Osteoblast (primary cell): ENCODE measurements at regions not wholly inside any gene's neighbourhood (a gene's known extent, or its start where the extent isn't known, plus 50 kb on each side); places are given as distances from the start of the nearest gene placed in this dataset.

Experiments
- DNase-seq: peaks from one replicate; pipeline ENCODE4 v3.0.0; 2011; ENCODE audit warnings: low spot score, mixed read lengths; ENCODE audit not compliant: insufficient read length; ENCODE audit errors: missing footprints
- H2AFZ ChIP-seq: 2 replicates; pipeline ENCODE4 v1.6.0; 2011; ENCODE audit warnings: mild to moderate bottlenecking, low read length
- H3K27ac ChIP-seq: 2 replicates; pipeline ENCODE4 v1.5.1; 2011; ENCODE audit warnings: mild to moderate bottlenecking, low read depth, low read length, moderate library complexity
- H3K27me3 ChIP-seq: 2 replicates; pipeline ENCODE4 v1.6.0; 2012; ENCODE audit warnings: mild to moderate bottlenecking, control low read depth, inconsistent platforms, low read length, moderate library complexity; ENCODE audit not compliant: insufficient read depth
- H3K36me3 ChIP-seq: 2 replicates; pipeline ENCODE4 v1.5.1; 2011; ENCODE audit warnings: mild to moderate bottlenecking, low read length, control low read depth, moderate library complexity; ENCODE audit not compliant: insufficient read depth
- H3K4me1 ChIP-seq: 2 replicates; pipeline ENCODE4 v1.5.1; 2011; ENCODE audit warnings: mild to moderate bottlenecking, low read length, control low read depth, moderate library complexity; ENCODE audit not compliant: insufficient read depth
- H3K4me2 ChIP-seq: 2 replicates; pipeline ENCODE4 v1.6.0; 2011; ENCODE audit warnings: mild to moderate bottlenecking, low read length; ENCODE audit not compliant: insufficient read depth
- H3K4me3 ChIP-seq: fragments of 200-600 bp; sonication (generic); 3 replicates; pipeline ENCODE4 v1.5.1; 2012; ENCODE audit warnings: mild to moderate bottlenecking, low read length, inconsistent platforms; ENCODE audit not compliant: insufficient read depth
- H3K79me2 ChIP-seq: 2 replicates; pipeline ENCODE4 v1.6.0; 2012; ENCODE audit warnings: mild to moderate bottlenecking, low read length, control low read depth, inconsistent platforms; ENCODE audit not compliant: insufficient read depth
- H3K9me3 ChIP-seq: 2 replicates; pipeline ENCODE4 v1.5.1; 2011; ENCODE audit warnings: low read depth, low read length, control low read depth
- H4K20me1 ChIP-seq: 2 replicates; pipeline ENCODE4 v1.6.0; 2012; ENCODE audit warnings: mild to moderate bottlenecking, low read length, control low read depth; ENCODE audit not compliant: insufficient read depth
- CTCF ChIP-seq: IDR thresholded peaks from 2 replicates; pipeline ENCODE4 v1.5.1; 2011; ENCODE audit warnings: mild to moderate bottlenecking, low read depth, low read length, moderate library complexity; ENCODE audit errors: extremely low read depth

GRCh38 chr11:92594251-92594650, 369.6 kb downstream of the FAT3 start:
- DNase-seq, result no peak
- Histone ChIP-seq H3K27me3 (no peaks in the 10 kb centered on the region), H4K20me1 (no peaks in the 10 kb centered on the region), H3K79me2 (no peaks in the 10 kb centered on the region), H3K4me1 (no peaks in the 10 kb centered on the region), H3K4me2 (no peak overlapping the region), H2AFZ (no peak overlapping the region), H3K9me3 (no peaks in the 10 kb centered on the region), H3K36me3 (no peaks in the 10 kb centered on the region), H3K4me3 (no peak overlapping the region), H3K27ac (no peak overlapping the region)
- no peak for TF ChIP-seq CTCF

GRCh38 chr11:92595052-92595451, 370.4 kb downstream of the FAT3 start:
- no peaks in the 10 kb centered on the region for H3K4me1 ChIP-seq
- TF ChIP-seq CTCF, result no peak
- H3K27me3 ChIP-seq, result no peaks in the 10 kb centered on the region

GRCh38 chr11:92596596-92597317, 372.1 kb downstream of the FAT3 start:
- H3K4me2 ChIP-seq, result no peak overlapping the region
- no peak overlapping the region for H3K27ac ChIP-seq
- no peak overlapping the region for H3K4me3 ChIP-seq
- no peaks in the 10 kb centered on the region for H3K9me3 ChIP-seq
- no peaks in the 10 kb centered on the region for H3K27me3 ChIP-seq
- no peaks in the 10 kb centered on the region for H3K4me1 ChIP-seq
- H2AFZ ChIP-seq, result no peak overlapping the region
- H4K20me1 ChIP-seq, result no peaks in the 10 kb centered on the region
- TF ChIP-seq CTCF, result no peak
- no peak for DNase-seq
- H3K79me2 ChIP-seq, result no peaks in the 10 kb centered on the region
- H3K36me3 ChIP-seq, result no peaks in the 10 kb centered on the region

More at GRCh38 chr11:92595052-92595451, 370.4 kb downstream of the FAT3 start:
- H3K4me3 ChIP-seq, result no peak overlapping the region
- no peaks in the 10 kb centered on the region for H3K9me3 ChIP-seq
- H3K79me2 ChIP-seq, result no peaks in the 10 kb centered on the region
- H3K36me3 ChIP-seq, result no peaks in the 10 kb centered on the region
- H2AFZ ChIP-seq, result no peak overlapping the region
- no peak for DNase-seq
- H4K20me1 ChIP-seq, result no peaks in the 10 kb centered on the region
- no peak overlapping the region for H3K4me2 ChIP-seq
- H3K27ac ChIP-seq, result no peak overlapping the region

- no peak for DNase-seq
- Histone ChIP-seq H3K9me3 (no peaks in the 10 kb centered on the region), H3K4me1 (no peaks in the 10 kb centered on the region), H3K36me3 (no peaks in the 10 kb centered on the region), H3K27ac (no peak overlapping the region), H3K4me3 (no peak overlapping the region), H3K79me2 (no peaks in the 10 kb centered on the region), H3K27me3 (no peaks in the 10 kb centered on the region), H3K4me2 (no peak overlapping the region), H2AFZ (no peak overlapping the region), H4K20me1 (no peaks in the 10 kb centered on the region)
- no peak for TF ChIP-seq CTCF
These were observed 368.4 kb upstream of the MTNR1B start for GRCh38 chr11:92601048-92601447.
